ENCODE measurements at regions not wholly inside any gene's neighbourhood (a gene's known extent, or its start where the extent isn't known, plus 50 kb on each side); places are given as distances from the start of the nearest gene placed in this dataset.

- Histone ChIP-seq H3K36me3 (replicated peaks in 1 of 2; ENCODE audit: insufficient read depth in 1 of 2, low read depth in 2 of 2) (no peaks in the 10 kb centered on the region), H3K27ac (no peak overlapping the region), H3K4me3 (no peak overlapping the region), H3K27me3 (no peaks in the 10 kb centered on the region), H3K9me3 (no peaks in the 10 kb centered on the region), H3K4me1 (no peaks in the 10 kb centered on the region)
- 16 to 41% methylated on average over 1 of the region's 1 CpG for WGBS, 2 donors
- no peak for ATAC-seq
- intact Hi-C loops (cut with DNase I), result no loop called here
- no peak for DNase-seq
- TF ChIP-seq CTCF (IDR thresholded peaks at IDR 0.05), result no peak
- TF ChIP-seq POLR2A (IDR thresholded peaks at IDR 0.05), result no peak
Observed at GRCh38 chr6:126949786-126950185, 168.7 kb upstream of the RSPO3 start.

DNA sequence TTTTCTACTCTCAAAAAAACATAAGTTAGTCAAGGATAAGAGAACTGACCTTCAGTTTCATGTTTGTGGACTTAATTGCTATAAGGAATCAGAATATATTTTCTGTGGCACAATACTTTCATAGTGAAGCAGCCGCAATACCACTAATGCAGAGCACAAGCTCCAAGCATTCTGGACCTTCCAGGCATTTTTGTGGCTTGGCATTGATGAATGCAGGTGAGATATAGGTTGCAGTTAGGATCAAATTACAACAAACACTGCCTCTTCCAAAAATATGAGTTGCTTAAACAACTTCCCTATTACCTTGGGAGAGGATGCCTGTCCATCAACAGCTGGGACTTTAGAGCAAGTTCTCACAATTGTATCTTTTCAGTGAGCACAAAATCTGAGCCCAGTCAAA is 162.8 kb upstream of the RSPO3 start:
- TF ChIP-seq CTCF (IDR thresholded peaks at IDR 0.05) (no peak), POLR2A (IDR thresholded peaks at IDR 0.05) (no peak)
- H3K4me1 ChIP-seq, result no peaks in the 10 kb centered on the region
- 53 to 62% methylated on average over 1 of the region's 1 CpG for WGBS, 2 donors
- H3K4me3 ChIP-seq, result no peak overlapping the region
- no peaks in the 10 kb centered on the region for H3K36me3 ChIP-seq (replicated peaks in 1 of 2; ENCODE audit: insufficient read depth in 1 of 2, low read depth in 2 of 2)
- no peak overlapping the region for H3K27ac ChIP-seq
- intact Hi-C loops (cut with DNase I), result no loop called here
- no peak for DNase-seq
- no peaks in the 10 kb centered on the region for H3K27me3 ChIP-seq
- H3K9me3 ChIP-seq, result no peaks in the 10 kb centered on the region
- no peak for ATAC-seq

GRCh38 chr6:126957721-126958120 is 160.8 kb upstream of the RSPO3 start:
- Histone ChIP-seq H3K27ac (no peak overlapping the region), H3K9me3 (no peaks in the 10 kb centered on the region), H3K27me3 (no peaks in the 10 kb centered on the region), H3K4me1 (no peaks in the 10 kb centered on the region), H3K4me3 (no peak overlapping the region), H3K36me3 (replicated peaks in 1 of 2; ENCODE audit: insufficient read depth in 1 of 2, low read depth in 2 of 2) (no peaks in the 10 kb centered on the region)
- WGBS, 2 donors, result 79 to 90% methylated on average over 3 of the region's 3 CpGs
- intact Hi-C loops (cut with DNase I), result no loop called here
- DNase-seq (no peak), ATAC-seq (no peak)
- TF ChIP-seq CTCF (IDR thresholded peaks at IDR 0.05) (no peak), POLR2A (IDR thresholded peaks at IDR 0.05) (no peak)

- intact Hi-C loops (cut with DNase I), result no loop called here
- H3K4me3 ChIP-seq, result no peak overlapping the region
- ATAC-seq (no peak), DNase-seq (no peak)
- H3K27ac ChIP-seq, result no peak overlapping the region
- H3K27me3 ChIP-seq, result no peaks in the 10 kb centered on the region
- H3K9me3 ChIP-seq, result no peaks in the 10 kb centered on the region
- TF ChIP-seq POLR2A (IDR thresholded peaks at IDR 0.05) (no peak), CTCF (IDR thresholded peaks at IDR 0.05) (no peak)
- WGBS, 2 donors, result 29 to 33% methylated on average over 1 of the region's 1 CpG
- no peaks in the 10 kb centered on the region for H3K4me1 ChIP-seq
- no peaks in the 10 kb centered on the region for H3K36me3 ChIP-seq (replicated peaks in 1 of 2; ENCODE audit: insufficient read depth in 1 of 2, low read depth in 2 of 2)
Observed at GRCh38 chr6:126959765-126960164, 158.7 kb upstream of the RSPO3 start.

GRCh38 chr6:126963077-126963809 is 155.2 kb upstream of the RSPO3 start:
- Histone ChIP-seq H3K36me3 (replicated peaks in 1 of 2; ENCODE audit: insufficient read depth in 1 of 2, low read depth in 2 of 2) (no peaks in the 10 kb centered on the region), H3K4me3 (no peak overlapping the region), H3K4me1 (no peaks in the 10 kb centered on the region), H3K9me3 (no peaks in the 10 kb centered on the region), H3K27ac (no peak overlapping the region), H3K27me3 (no peaks in the 10 kb centered on the region)
- intact Hi-C loops (cut with DNase I), result no loop called here
- no peak for TF ChIP-seq POLR2A (IDR thresholded peaks at IDR 0.05)
- no peak for TF ChIP-seq CTCF (IDR thresholded peaks at IDR 0.05)
- 59 to 66% methylated on average over 8 of the region's 8 CpGs for WGBS, 2 donors
- DNase-seq (no peak), ATAC-seq (no peak)

Data from body of pancreas (tissue), 4 donors.